ENCODE measurements at regions not wholly inside any gene's neighbourhood (a gene's known extent, or its start where the extent isn't known, plus 50 kb on each side); places are given as distances from the start of the nearest gene placed in this dataset.

GRCh38 chr1:195866781-195867222, 741.4 kb downstream of the KCNT2 start (continued):
- TF ChIP-seq TAF1 (IDR thresholded peaks at IDR 0.05; ENCODE audit: control insufficient read depth, extremely low read depth, insufficient read depth, low read length, severe bottlenecking) (peak; percentile 60), ZNF766 (CRISPR knock-in tag; conservative IDR thresholded peaks at IDR 0.05) (peak; percentile 69; the same call in 1 of the 2 replicates), SAP30 (IDR thresholded peaks at IDR 0.05; ENCODE audit: borderline replicate concordance, insufficient read depth, low read depth, low read length, poor library complexity, severe bottlenecking) (no peak), ZBTB5 (IDR thresholded peaks at IDR 0.05) (no peak), ESRRB (CRISPR knock-in tag; IDR thresholded peaks at IDR 0.05; ENCODE audit: borderline replicate concordance) (no peak), MAX (CRISPR knock-in tag; IDR thresholded peaks at IDR 0.05) (no peak), ATF3 (IDR thresholded peaks at IDR 0.05) (no peak), ATF3 (CRISPR knock-in tag; conservative IDR thresholded peaks at IDR 0.05) (no peak), TSC22D4 (tag; IDR thresholded peaks at IDR 0.05) (no peak), FIP1L1 (IDR thresholded peaks at IDR 0.05; ENCODE audit: low read depth, low read length, poor library complexity, severe bottlenecking) (no peak), STAT5A (IDR thresholded peaks at IDR 0.05; ENCODE audit: borderline replicate concordance, low read length) (peak; percentile 46), DPF2 (IDR thresholded peaks at IDR 0.05) (peak; percentile 65), ZBED1 (IDR thresholded peaks at IDR 0.05) (no peak), ZSCAN32 (CRISPR knock-in tag; IDR thresholded peaks at IDR 0.05) (no peak), ZNF23 (CRISPR knock-in tag; IDR thresholded peaks at IDR 0.05) (no peak), RAD51 (IDR thresholded peaks at IDR 0.05; ENCODE audit: borderline replicate concordance, low read depth) (no peak), ZNF431 (CRISPR knock-in tag; IDR thresholded peaks at IDR 0.05) (no peak; the same call in 1 of the 2 replicates), ELK1 (CRISPR knock-in tag; IDR thresholded peaks at IDR 0.05) (no peak), MTA1 (IDR thresholded peaks at IDR 0.05; ENCODE audit: borderline replicate concordance) (no peak), ARID3B (CRISPR knock-in tag; IDR thresholded peaks at IDR 0.05; ENCODE audit: borderline replicate concordance) (no peak), GATA2 (CRISPR knock-in tag; IDR thresholded peaks at IDR 0.05) (peak; percentile 68; the same call in 1 of the 2 replicates), SMAD1 (IDR thresholded peaks at IDR 0.05; ENCODE audit: low read depth, low read length, partially characterized antibody) (no peak), MAFF (IDR thresholded peaks at IDR 0.05; ENCODE audit: low read length) (no peak), CBFA2T2 (conservative IDR thresholded peaks at IDR 0.05) (no peak; the same call in 1 of the 2 replicates), TGIF2 (CRISPR knock-in tag; IDR thresholded peaks at IDR 0.05) (no peak), ARID1B (IDR thresholded peaks at IDR 0.05) (peak; percentile 77)

Measured in K562 (cell line).